ENCODE measurements at regions not wholly inside any gene's neighbourhood (a gene's known extent, or its start where the extent isn't known, plus 50 kb on each side); places are given as distances from the start of the nearest gene placed in this dataset.

DNA sequence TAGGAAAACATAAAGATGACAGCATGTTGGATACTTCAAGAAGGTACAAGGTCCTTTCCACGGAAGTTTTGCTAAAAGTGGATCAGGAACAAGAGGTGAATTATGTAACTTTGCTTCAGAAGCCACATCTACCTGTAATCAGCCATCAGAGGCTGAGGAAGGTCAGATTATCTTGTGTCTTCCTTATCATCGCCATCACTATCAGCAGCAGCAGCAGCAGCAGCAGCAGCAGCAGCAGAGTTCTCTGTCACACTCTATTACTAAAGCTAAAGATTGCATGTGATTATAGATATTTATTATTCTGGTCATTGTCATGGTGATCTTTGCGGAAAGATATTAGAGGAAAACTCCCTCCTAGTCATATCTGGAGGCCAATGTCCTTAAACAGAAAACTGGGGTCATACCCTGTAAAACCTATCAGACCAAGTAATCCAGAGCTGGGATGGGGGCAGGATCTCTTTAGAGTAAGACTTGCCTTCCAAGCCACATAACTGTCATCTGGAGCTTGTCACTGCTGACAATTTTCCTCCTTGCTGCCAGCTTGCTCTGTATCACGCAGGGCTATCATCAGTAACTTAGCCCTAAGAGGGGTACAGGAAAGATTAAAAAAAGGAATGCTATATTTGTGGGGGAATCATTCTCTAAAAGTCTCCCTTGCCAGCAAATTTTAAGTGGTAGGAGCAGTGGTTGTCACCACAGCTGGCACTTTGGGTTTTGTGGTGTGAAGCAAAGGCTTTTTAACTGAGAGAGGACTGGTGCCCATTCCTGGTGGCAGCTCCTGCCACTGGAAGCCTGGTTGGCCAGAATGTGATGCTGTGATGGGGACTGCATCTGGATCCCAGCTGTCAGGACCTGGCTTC is 130.9 kb upstream of the RASGRP1 start:
- DNase-seq (ENCODE audit: low read depth in 2 of 2): no peak

DNA sequence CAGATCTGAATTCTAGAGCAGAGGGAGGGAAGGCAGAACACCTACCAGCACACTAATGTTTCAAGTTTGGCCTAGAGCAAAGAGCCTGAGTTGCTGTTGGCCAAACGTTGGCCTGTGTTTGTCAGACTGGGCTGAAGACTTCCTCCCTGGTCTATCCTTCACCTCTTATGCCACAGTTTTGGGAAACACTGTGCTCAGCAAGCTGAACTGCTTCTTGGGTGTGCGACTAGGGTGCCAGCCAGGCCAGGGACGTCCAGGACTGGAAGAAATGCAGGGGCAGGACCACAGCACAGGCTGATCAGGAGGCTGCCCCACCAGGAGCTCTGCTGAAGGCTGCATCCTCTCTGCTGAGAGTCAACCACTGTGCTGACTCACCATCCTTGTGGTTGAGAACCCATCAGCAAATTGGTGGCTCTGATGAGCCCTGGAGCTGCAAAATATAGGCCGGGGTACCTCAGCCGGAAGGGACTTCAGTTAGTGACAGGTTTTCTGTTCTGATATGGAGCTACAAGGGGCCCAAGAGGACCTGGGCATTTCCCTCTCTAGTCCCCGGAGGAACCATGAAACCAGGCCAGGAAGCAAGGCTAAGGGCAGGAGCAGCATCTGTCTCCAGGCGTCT is 131.6 kb upstream of the RASGRP1 start:
- peak; percentile 53 to 60 for DNase-seq (ENCODE audit: low read depth in 2 of 2)

DNA sequence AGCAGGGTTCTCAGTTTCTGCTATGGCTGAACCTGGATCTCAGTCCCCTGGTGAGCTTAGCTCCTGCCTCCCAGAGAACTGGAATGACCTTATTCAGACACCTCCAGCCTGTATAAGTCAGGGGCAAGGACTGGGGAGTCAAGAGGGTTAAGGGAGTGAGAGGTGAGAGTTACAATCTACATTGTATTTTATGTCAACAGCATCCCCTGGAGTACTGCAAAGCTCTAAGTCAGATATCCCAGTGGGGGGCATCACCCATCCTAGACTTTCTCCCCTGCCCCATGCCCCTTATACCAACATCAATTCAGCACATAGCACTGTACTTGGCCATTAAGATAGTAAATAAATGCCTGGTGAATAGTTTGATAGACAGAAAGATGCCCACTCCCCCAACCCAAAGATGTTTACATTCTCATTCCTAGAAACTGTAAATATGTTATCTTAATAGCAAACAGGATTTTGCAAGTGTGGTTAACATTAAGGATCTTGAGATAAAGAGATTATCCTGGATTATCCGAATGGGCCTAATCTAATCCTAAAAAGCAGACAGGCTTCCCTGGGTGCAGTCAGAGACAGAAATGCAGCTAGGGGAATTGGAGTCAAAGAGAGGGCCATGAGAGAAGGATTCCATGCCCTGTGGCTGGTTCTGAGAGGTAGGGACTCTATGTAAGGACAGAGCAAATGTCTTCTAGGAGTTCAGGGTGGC is 132.3 kb upstream of the RASGRP1 start:
- no peak for DNase-seq (ENCODE audit: low read depth in 2 of 2)

DNA sequence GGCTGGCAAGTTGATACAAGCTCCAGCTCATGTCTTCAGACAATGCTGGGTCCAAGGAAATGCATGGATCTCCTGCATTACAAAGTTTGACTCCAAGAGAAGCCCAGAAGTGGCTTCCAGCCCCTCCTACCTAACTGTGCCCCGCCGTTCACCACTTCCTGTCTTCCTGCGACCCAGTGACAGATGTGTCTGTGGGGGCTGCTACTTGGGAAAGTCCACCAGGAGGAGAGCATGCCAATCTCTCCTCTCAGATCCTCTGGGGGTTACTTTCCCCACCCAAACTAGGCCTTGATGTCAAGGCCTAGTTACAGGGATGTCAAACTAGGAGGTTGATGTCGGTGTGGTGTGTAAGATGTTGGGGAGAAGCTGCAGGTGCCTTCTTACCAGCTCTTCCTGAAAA is 133.6 kb upstream of the RASGRP1 start:
- DNase-seq (ENCODE audit: low read depth in 2 of 2): no peak

DNA sequence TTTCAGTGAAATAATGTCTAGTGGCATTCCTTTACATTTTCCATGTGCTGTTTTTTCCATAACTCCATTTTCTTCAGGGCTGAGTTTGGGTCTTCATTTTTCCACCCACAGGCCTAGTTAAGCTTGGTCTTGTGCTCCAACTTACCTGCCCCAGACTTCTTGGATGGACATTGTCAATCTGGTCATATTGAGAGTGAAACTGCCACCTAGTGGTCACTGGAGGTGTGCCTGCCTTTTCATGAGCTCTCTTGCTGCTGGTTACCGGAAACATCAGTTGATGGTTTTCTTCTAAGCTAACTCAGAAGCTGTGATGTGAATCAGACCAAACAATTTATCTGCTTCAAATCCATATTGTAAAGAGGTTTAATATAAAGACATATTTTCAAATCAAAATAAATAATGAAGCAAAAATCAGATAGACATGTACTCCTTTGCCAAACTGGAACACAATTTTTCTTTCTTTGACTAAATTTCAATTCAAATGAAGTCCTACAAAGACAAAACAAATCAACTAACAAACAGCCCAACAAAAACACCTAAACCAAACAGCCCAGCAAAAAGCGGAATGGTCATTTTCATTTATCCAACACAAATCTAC is 135.1 kb upstream of the RASGRP1 start:
- DNase-seq (ENCODE audit: low read depth in 2 of 2): peak; percentile 40 to 62

DNA sequence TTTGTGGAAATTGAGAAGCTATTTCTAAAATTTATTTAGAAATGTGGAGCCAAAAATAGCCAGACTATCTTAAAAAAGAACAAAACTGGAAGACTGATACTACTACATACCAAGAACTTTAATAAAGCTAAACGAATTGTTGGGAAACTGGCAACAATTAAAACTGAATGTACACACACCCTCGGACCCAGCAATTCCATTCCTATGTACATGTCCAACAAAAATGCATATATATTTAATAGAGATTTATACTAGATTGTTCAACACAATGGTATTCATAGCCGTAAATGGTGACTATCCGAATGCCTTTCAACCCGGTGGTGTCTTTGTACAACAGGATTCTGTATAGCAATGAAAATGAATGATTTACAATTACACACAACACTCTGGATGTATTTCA is 136.5 kb upstream of the RASGRP1 start:
- no peak for DNase-seq (ENCODE audit: low read depth in 2 of 2)

DNA sequence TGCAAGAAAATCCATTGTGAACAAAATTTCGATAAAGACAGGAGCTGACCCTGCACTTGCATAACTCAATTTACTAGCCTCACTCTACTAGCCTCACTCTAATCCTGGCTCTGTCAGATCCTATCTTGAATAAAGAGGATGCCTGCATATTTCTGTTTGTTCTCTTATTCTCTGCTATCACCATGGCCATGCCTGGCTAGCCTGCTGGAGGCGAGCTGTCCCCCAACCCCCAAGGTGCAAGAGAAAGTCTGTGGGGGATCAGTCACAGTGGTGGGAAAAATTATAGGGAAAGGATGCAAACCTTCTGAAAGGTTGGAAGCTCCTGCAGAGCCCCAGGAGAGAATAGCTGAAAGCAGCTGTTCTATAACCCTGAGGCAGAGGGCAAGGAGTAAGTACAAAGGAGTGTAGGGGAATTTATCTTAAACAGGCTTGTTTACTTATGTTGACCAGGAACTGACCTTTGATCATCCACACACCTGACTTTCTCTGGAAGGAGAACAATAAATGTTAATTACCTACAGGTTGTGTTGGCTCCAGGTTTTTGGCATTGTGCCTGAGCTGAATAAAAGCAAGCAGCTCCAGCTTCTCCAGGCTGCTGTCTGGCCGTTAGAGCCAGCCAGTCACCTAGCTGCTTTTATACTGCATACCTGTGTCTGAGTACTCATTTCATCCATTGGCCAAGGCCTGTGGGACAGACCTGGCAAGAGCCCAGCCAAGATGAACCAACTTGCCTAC is 137.7 kb upstream of the RASGRP1 start:
- DNase-seq (ENCODE audit: low read depth in 2 of 2): no peak

DNA sequence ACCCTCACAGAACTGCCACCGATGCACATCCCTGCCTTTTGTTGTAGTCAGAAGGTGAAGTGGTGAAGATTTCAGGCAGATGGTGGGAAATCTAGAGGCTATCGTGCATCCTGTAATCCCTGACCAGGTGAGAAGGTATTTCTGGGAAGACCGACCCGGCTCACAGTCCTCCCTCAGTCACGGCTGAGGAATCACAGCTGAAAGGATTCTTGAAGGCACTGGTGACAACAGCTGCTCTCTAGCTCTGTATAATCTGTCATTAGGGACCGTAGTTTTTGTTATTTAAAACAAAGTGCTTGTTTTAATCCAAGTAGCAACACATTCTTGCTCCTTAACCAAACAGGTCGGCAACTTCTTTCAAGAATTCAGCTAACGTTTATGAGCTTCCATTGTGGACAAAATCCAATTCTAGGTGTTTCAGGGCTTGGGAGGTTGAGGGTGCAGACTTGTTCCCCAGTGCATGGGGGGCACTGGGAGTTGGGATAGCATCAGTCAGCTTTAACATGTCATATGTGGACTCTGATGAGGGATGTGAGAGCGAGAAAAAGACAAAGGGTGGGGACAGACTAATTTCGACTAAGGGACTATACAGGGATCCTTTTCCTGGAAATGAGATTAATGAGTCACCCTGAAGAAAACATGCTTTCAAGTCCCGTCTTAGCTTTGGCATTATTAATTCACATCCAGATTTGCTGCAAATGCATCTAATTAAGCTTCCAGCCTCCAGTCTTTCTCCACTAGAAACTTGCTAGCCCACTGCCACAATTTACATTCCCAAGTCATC is 141.0 kb upstream of the RASGRP1 start:
- DNase-seq (ENCODE audit: low read depth in 2 of 2): no peak

DNA sequence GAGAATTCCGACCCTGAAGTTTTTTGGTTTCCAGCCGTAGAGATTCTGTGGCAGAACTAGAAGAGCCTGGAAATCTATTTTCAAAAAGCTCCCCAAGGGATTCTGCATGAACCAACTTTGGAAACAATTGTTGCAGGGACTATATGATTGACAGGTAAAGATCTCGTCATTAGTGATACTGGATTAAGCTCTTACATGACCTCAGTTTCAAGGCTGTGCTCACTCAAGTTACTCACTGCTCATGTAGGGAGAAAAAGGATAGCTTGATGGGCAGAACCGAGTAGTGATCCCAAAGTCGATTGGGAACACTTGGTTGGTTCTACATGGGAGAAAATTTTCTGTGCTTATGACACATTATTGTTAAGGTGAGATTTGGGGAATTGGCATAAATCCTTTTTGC is 142.3 kb upstream of the RASGRP1 start:
- DNase-seq (ENCODE audit: low read depth in 2 of 2): no peak

DNA sequence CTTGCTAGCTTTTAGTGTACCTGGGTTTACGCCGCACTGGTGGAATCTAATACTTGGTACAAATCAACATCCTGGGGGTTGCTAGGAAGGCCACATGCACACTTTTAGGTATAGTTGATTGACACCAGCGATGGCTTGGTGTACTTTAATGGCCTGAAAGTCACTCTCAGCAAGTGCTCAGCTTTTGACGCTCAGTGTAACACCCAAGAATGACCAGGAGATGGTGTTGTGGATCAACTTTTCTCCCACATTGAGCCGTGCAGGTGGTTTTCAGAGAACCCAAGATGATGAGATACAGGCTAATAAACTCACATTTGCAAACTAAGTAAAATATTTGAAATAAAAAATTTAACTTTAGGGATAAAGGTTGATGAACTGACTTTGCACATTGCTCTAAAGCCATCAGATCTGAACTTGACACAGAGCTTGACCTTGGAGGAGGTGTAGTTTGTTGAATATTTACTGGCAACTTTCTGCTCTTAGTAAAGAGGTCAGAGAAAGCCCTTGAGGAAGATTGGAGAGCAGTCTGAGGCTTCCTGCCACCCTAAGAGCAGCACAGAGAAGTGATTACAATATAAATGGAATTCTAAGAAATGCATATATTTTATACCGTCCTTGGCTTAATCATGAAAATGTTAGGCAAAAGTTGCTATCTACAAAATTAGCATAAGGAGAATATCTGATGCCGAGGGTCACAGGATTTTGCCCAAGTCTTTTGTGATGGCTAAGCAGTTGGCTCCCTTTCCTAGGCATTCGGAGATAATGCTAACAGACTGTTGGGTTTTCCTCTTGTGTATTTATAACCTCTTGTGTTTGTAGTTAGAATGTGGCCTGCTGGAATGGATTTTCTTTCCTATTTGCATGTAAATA is 143.4 kb upstream of the RASGRP1 start:
- DNase-seq (ENCODE audit: low read depth in 2 of 2): no peak

DNA sequence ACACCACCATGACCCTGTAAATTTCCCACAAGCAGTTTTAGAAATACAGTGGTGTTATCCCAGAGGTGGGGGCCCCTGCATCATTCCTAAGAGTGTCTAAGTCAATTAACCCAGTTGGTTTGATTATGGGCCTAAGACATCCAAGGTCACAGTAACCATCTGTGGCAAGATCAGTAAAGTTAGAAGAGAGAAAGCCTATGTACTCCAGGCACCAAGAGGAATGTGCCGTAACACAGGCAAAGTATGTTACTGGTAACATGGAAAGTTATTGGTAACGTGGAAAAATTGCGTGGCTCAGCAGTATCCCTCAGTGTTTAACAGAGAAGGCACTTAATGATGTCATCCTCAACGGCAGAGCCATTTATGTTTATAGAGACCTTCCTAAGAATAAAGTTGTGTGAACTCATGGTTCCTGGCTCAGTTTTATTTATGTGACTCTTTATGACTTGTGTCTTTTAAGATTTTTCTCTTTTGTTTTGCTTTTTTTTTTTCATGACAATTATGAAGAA is 144.1 kb upstream of the RASGRP1 start:
- DNase-seq (ENCODE audit: low read depth in 2 of 2): no peak

DNA sequence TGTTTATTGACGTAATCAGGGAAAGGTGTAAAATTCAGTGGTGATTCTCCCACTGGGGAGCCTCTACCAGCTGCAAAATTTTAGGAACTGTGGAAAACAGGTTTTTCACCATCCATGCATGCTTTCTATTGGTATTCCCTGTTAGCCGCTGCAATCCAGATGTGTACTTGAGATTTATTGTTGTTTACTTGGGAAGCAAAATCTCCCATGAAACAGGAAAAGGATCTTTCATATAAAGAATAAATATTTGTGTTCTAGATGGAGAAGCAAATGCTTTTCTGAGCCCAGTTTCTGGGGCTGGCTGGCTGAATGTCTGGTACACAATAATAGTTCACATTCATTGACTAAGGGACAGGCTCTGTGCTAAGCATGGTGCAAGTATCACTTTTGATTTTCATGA is 144.6 kb upstream of the RASGRP1 start:
- DNase-seq (ENCODE audit: low read depth in 2 of 2): no peak

DNA sequence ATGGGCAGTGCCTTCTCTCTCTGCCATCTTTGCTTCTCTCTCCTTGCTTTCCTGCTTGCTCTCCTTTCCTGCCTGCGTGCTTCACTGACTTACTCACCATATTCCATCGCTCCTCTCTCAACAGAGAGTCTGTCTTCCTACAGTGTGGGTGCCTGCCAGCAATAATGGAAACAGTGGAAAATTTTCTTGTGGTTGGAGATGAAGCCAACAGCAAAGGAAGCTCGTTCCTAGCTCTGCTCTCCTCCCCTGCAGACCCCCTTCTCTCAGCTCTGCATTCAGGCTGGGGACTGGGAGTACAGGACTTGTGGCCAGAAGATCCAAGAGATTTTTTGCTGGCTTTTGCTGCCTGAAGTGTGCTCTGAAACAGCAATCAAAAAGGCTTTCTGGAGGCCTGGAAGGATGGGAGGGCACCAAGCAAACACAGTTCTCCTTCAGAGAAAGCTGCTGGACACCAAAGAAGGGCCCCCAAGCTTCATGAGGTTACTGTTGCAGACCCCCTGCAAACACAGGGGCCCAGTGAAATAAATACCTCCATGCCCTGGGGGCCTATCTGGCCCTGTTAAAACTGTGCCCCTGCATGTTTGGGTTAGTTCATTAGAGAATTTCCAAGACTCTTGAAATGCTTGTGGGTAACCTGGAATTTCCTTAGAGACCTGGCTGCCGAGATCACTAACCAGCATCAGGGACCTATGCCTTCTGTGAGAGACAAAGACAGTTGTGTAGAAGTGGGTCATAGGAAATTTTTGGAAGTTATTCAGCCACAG is 149.9 kb upstream of the RASGRP1 start:
- DNase-seq (ENCODE audit: low read depth in 2 of 2): no peak

DNA sequence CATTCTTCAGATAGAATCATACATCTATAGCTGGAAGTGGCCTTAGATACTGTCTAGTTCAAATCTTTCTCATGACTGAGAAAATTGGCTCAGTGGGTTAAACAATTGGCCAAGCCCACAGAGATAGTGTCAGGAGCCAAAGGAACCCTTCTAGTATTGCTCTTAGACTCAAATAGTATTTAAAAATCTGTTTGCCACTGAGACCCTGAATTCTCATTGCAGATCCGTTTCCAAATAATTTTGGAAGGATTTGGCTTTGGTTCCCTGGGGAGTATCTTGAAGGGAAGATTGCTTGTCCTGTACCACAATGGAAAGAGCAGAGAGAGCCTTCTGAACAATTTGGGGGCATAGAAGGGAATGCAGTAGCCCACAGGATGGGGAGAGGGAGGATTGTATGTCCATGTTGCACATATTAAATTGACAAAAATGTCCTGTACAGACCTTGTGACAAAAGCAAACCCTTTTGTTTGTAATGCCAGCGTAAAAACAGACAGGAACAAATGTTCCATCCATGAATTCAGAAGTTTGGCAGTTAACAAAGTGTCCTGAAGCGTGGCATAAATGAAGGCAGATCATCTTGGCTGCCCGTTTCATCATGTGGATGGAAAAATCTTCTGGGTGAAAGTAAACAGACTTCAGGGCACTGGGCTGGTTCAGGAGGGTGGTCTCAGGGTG is 156.4 kb upstream of the RASGRP1 start:
- DNase-seq (ENCODE audit: low read depth in 2 of 2): no peak

DNA sequence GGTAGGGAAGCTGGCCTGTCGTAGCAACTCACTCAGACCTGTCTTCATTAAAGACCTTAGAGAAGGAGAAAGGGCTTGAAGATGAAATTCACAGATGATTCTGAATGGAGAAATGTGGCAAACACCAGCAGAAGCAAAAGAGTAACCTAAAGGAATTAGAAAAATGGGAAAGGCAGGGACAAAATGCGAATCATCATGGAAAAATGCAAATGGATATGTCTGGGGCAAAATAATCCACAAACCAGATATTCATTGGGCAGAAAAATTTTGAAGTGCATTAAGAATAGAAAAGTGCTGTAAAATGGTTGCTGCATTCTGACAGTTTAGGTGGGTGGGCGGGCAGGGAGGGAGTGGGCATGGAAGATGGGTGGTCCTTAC is 156.9 kb upstream of the RASGRP1 start:
- no peak for DNase-seq (ENCODE audit: low read depth in 2 of 2)

DNA sequence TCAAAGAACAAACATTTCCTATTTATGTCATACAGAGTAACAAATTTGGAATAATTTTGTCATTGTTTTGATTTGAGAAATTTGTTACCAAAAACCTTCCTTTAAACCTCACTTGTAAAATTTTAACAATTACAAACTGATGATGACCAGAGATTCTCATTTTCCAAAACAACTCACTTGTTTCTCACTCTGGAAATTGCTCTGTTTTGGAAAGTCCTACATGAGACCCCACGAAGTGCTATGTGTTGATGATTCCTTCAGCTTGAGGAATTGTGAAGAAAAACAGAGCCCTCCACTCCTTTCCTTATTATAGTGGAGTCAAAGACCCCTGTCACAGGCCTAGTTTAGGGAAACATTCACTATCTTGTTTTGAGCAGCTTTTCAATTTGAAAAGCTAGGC is 157.6 kb upstream of the RASGRP1 start:
- no peak for DNase-seq (ENCODE audit: low read depth in 2 of 2)

DNA sequence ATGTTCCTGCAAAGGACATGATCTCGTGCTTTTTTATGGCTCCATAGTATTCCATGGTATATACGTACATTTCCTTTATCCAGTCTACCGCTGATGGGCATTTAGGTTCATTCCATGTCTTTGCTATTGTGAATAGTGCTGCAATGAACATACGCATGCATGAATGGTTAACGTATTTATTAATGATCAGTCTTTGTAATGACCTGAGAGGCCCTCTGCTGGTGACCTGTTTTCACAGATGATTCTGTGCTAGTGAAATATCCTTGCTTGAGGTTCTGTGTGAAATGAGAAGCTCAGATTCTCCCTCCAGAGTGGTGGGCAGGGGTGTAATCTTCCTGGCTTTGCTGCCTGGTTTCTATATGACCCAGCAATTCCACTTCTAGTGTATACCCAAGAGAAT is 160.2 kb upstream of the RASGRP1 start:
- DNase-seq (ENCODE audit: low read depth in 2 of 2): no peak

DNA sequence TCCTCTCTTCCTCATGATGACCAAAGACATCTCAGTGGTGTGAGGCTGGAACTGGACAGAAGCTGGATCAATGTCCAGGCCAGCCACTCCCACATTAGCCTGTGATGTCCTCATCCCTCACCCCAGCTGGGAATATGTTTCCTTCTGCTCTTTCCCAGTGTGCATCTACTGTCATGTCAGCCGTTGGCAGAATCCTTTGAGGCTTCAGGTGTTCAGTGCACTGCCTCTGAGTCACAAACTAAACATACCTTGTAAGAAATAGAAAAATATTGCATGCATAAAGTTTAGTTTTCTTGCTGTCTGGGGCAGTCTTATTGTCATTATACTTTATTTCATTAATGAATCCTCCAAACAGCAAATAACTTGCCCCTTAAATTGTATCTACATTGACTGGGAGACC is 161.6 kb upstream of the RASGRP1 start:
- DNase-seq (ENCODE audit: low read depth in 2 of 2): no peak

DNA sequence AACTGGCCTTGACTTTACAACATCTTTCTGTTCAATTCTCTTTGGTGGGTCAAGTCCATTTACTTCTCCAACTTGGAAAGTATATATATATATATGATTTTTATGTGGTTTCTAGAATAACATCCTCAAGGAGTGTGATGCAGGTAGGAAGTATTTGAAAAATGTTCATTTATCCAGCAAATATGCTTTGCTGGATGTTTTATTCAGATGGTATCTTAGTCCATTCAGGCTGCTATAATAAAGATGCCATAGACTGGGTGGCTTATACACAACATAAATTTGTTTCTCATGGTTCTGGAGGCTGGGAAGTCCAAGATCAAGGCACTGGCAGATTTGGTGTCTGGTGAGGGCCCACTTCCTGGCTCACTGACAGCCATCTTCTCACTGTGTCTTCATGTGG is 168.7 kb upstream of the RASGRP1 start:
- DNase-seq (ENCODE audit: low read depth in 2 of 2): no peak
